T-helper 9 cell (primary cell): ENCODE measurements at regions not wholly inside any gene's neighbourhood (a gene's known extent, or its start where the extent isn't known, plus 50 kb on each side); places are given as distances from the start of the nearest gene placed in this dataset.

Experiments used
- DNase-seq: peaks from one replicate; pipeline ENCODE4 v3.0.0-alpha.2; 2020

- DNase-seq, result no peak
These were observed 153.4 kb downstream of the OLFM1 start for GRCh38 chr9:135240871-135241311.

GRCh38 chr9:135241381-135242048 lies 154.0 kb downstream of the OLFM1 start:
- DNase-seq, result no peak

GRCh38 chr9:135242049-135242396 lies 154.6 kb downstream of the OLFM1 start:
- no peak for DNase-seq

GRCh38 chr9:135242406-135242805 lies 154.9 kb downstream of the OLFM1 start:
- DNase-seq, result no peak

- no peak for DNase-seq
These were observed 156.0 kb downstream of the OLFM1 start for GRCh38 chr9:135243201-135244190.

GRCh38 chr9:135244271-135245221 lies 157.1 kb downstream of the OLFM1 start:
- no peak for DNase-seq

- DNase-seq, result no peak
These were observed 158.2 kb downstream of the OLFM1 start for GRCh38 chr9:135245482-135246247.

- DNase-seq, result no peak
These were observed 159.1 kb downstream of the OLFM1 start for GRCh38 chr9:135246248-135247205.

GRCh38 chr9:135247227-135247930 lies 159.9 kb downstream of the OLFM1 start:
- no peak for DNase-seq

GRCh38 chr9:135248111-135248510 lies 160.6 kb downstream of the OLFM1 start:
- no peak for DNase-seq

GRCh38 chr9:135248721-135249120 lies 161.3 kb downstream of the OLFM1 start:
- DNase-seq, result no peak

GRCh38 chr9:135249191-135249590 lies 161.7 kb downstream of the OLFM1 start:
- no peak for DNase-seq

- DNase-seq, result no peak
These were observed 162.2 kb downstream of the OLFM1 start for GRCh38 chr9:135249711-135250110.

- no peak for DNase-seq
These were observed 163.9 kb downstream of the OLFM1 start for GRCh38 chr9:135251331-135251761.

GRCh38 chr9:135251996-135252760 lies 164.7 kb downstream of the OLFM1 start:
- DNase-seq, result no peak

- no peak for DNase-seq
These were observed 165.5 kb downstream of the OLFM1 start for GRCh38 chr9:135252980-135253304.

- DNase-seq, result no peak
These were observed 166.0 kb downstream of the OLFM1 start for GRCh38 chr9:135253305-135254004.

- no peak for DNase-seq
These were observed 166.9 kb downstream of the OLFM1 start for GRCh38 chr9:135254176-135255032.
